WTC11 (cell line): ENCODE measurements at regions not wholly inside any gene's neighbourhood (a gene's known extent, or its start where the extent isn't known, plus 50 kb on each side); places are given as distances from the start of the nearest gene placed in this dataset.

Experiments used
- ATF1 ChIP-seq: sonication (generic); formaldehyde crosslinking; IDR thresholded peaks from 2 replicates; pipeline ENCODE4 v1.8.1; 2023; ENCODE audit warnings: mild to moderate bottlenecking, moderate library complexity, missing genetic modification reagents
- ESRRA ChIP-seq: sonication (generic); formaldehyde crosslinking; IDR thresholded peaks from 2 replicates; pipeline ENCODE4 v1.8.1; 2022; ENCODE audit warnings: mild to moderate bottlenecking, missing genetic modification reagents, borderline replicate concordance
- ETV6 ChIP-seq: sonication (generic); formaldehyde crosslinking; IDR thresholded peaks from 2 replicates; pipeline ENCODE4 v1.8.1; 2022; ENCODE audit warnings: mild to moderate bottlenecking, missing genetic modification reagents
- SMAD4 ChIP-seq: sonication (generic); formaldehyde crosslinking; IDR thresholded peaks from 2 replicates; pipeline ENCODE4 v1.8.0; 2022; ENCODE audit warnings: mild to moderate bottlenecking, missing genetic modification reagents
- SP1 ChIP-seq: sonication (generic); formaldehyde crosslinking; conservative IDR thresholded peaks from 2 replicates; pipeline ENCODE4 v1.8.1; 2022; ENCODE audit warnings: missing genetic modification reagents
- TF ChIP-seq, protein P1 (sequence below): sonication (generic); formaldehyde crosslinking; IDR thresholded peaks from 2 replicates; pipeline ENCODE4 v1.8.0; 2022; ENCODE audit warnings: missing genetic modification reagents
- TF ChIP-seq, protein P2 (sequence below): sonication (generic); formaldehyde crosslinking; conservative IDR thresholded peaks from 2 replicates; pipeline ENCODE4 v1.8.1; 2023; ENCODE audit warnings: mild to moderate bottlenecking, low read depth, missing genetic modification reagents, moderate library complexity
- TF ChIP-seq, protein P3 (sequence below): fragments of 200-600 bp; IDR thresholded peaks from 2 replicates; pipeline ENCODE4 v1.8.0; 2022; ENCODE audit warnings: antibody characterized with exemption
- TF ChIP-seq, protein P4 (sequence below): fragments of 250-450 bp; sonication (Bioruptor Pico); IDR thresholded peaks from 2 replicates; pipeline ENCODE4 v2.1.2; 2022; ENCODE audit warnings: mild to moderate bottlenecking, moderate library complexity
- TF ChIP-seq, protein P5 (sequence below): sonication (generic); formaldehyde crosslinking; IDR thresholded peaks from 2 replicates; pipeline ENCODE4 v1.8.0; 2022; ENCODE audit warnings: mild to moderate bottlenecking, missing genetic modification reagents
- TF ChIP-seq, protein P6 (sequence below): sonication (generic); formaldehyde crosslinking; IDR thresholded peaks from 2 replicates; pipeline ENCODE4 v1.8.0; 2022; ENCODE audit warnings: mild to moderate bottlenecking, missing genetic modification reagents
- TF ChIP-seq, protein P7 (sequence below): sonication (generic); formaldehyde crosslinking; IDR thresholded peaks from 2 replicates; pipeline ENCODE4 v1.8.0; 2022; ENCODE audit warnings: mild to moderate bottlenecking, missing genetic modification reagents
- TF ChIP-seq, protein P8 (sequence below): sonication (generic); formaldehyde crosslinking; conservative IDR thresholded peaks from 2 replicates; pipeline ENCODE4 v1.8.1; 2022; ENCODE audit warnings: mild to moderate bottlenecking, missing genetic modification reagents
- TF ChIP-seq, protein P9 (sequence below): sonication (generic); formaldehyde crosslinking; IDR thresholded peaks from 2 replicates; pipeline ENCODE4 v1.8.1; 2023; ENCODE audit warnings: mild to moderate bottlenecking, missing genetic modification reagents, moderate library complexity

DNA sequence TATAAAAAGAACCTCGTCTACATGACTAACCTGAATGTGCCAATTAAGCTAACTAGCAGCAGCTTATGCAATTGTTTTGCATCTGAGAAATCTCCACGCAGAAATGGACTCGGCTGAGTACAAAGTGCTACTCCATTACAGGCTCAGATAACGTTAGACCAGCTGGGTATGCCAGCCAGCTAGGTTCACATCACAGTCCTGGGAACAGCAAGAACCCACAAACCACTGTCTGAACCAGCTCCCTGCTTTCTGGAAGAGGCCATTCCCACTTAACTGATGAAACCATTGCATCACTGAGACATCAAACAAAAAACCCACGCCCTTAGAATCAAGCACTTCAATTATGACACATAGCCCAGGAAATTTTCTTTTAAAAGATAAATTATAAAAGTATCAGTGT, 202.7 kb downstream of the CYRIA start:
- TF ChIP-seq SP1 (CRISPR knock-in tag) (no peak), SMAD4 (CRISPR knock-in tag) (no peak), ESRRA (CRISPR knock-in tag) (no peak), ETV6 (CRISPR knock-in tag) (no peak), ATF1 (no peak)
- TF ChIP-seq, protein P1, sequence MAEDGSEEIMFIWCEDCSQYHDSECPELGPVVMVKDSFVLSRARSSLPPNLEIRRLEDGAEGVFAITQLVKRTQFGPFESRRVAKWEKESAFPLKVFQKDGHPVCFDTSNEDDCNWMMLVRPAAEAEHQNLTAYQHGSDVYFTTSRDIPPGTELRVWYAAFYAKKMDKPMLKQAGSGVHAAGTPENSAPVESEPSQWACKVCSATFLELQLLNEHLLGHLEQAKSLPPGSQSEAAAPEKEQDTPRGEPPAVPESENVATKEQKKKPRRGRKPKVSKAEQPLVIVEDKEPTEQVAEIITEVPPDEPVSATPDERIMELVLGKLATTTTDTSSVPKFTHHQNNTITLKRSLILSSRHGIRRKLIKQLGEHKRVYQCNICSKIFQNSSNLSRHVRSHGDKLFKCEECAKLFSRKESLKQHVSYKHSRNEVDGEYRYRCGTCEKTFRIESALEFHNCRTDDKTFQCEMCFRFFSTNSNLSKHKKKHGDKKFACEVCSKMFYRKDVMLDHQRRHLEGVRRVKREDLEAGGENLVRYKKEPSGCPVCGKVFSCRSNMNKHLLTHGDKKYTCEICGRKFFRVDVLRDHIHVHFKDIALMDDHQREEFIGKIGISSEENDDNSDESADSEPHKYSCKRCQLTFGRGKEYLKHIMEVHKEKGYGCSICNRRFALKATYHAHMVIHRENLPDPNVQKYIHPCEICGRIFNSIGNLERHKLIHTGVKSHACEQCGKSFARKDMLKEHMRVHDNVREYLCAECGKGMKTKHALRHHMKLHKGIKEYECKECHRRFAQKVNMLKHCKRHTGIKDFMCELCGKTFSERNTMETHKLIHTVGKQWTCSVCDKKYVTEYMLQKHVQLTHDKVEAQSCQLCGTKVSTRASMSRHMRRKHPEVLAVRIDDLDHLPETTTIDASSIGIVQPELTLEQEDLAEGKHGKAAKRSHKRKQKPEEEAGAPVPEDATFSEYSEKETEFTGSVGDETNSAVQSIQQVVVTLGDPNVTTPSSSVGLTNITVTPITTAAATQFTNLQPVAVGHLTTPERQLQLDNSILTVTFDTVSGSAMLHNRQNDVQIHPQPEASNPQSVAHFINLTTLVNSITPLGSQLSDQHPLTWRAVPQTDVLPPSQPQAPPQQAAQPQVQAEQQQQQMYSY (CRISPR knock-in tag): no peak
- TF ChIP-seq, protein P2, sequence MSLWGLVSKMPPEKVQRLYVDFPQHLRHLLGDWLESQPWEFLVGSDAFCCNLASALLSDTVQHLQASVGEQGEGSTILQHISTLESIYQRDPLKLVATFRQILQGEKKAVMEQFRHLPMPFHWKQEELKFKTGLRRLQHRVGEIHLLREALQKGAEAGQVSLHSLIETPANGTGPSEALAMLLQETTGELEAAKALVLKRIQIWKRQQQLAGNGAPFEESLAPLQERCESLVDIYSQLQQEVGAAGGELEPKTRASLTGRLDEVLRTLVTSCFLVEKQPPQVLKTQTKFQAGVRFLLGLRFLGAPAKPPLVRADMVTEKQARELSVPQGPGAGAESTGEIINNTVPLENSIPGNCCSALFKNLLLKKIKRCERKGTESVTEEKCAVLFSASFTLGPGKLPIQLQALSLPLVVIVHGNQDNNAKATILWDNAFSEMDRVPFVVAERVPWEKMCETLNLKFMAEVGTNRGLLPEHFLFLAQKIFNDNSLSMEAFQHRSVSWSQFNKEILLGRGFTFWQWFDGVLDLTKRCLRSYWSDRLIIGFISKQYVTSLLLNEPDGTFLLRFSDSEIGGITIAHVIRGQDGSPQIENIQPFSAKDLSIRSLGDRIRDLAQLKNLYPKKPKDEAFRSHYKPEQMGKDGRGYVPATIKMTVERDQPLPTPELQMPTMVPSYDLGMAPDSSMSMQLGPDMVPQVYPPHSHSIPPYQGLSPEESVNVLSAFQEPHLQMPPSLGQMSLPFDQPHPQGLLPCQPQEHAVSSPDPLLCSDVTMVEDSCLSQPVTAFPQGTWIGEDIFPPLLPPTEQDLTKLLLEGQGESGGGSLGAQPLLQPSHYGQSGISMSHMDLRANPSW: no peak
- TF ChIP-seq, protein P3, sequence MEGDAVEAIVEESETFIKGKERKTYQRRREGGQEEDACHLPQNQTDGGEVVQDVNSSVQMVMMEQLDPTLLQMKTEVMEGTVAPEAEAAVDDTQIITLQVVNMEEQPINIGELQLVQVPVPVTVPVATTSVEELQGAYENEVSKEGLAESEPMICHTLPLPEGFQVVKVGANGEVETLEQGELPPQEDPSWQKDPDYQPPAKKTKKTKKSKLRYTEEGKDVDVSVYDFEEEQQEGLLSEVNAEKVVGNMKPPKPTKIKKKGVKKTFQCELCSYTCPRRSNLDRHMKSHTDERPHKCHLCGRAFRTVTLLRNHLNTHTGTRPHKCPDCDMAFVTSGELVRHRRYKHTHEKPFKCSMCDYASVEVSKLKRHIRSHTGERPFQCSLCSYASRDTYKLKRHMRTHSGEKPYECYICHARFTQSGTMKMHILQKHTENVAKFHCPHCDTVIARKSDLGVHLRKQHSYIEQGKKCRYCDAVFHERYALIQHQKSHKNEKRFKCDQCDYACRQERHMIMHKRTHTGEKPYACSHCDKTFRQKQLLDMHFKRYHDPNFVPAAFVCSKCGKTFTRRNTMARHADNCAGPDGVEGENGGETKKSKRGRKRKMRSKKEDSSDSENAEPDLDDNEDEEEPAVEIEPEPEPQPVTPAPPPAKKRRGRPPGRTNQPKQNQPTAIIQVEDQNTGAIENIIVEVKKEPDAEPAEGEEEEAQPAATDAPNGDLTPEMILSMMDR: no peak
- TF ChIP-seq, protein P4, sequence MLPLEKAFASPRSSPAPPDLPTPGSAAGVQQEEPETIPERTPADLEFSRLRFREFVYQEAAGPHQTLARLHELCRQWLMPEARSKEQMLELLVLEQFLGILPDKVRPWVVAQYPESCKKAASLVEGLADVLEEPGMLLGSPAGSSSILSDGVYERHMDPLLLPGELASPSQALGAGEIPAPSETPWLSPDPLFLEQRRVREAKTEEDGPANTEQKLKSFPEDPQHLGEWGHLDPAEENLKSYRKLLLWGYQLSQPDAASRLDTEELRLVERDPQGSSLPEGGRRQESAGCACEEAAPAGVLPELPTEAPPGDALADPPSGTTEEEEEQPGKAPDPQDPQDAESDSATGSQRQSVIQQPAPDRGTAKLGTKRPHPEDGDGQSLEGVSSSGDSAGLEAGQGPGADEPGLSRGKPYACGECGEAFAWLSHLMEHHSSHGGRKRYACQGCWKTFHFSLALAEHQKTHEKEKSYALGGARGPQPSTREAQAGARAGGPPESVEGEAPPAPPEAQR: no peak
- TF ChIP-seq, protein P5, sequence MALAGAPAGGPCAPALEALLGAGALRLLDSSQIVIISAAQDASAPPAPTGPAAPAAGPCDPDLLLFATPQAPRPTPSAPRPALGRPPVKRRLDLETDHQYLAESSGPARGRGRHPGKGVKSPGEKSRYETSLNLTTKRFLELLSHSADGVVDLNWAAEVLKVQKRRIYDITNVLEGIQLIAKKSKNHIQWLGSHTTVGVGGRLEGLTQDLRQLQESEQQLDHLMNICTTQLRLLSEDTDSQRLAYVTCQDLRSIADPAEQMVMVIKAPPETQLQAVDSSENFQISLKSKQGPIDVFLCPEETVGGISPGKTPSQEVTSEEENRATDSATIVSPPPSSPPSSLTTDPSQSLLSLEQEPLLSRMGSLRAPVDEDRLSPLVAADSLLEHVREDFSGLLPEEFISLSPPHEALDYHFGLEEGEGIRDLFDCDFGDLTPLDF (CRISPR knock-in tag): no peak
- TF ChIP-seq, protein P6, sequence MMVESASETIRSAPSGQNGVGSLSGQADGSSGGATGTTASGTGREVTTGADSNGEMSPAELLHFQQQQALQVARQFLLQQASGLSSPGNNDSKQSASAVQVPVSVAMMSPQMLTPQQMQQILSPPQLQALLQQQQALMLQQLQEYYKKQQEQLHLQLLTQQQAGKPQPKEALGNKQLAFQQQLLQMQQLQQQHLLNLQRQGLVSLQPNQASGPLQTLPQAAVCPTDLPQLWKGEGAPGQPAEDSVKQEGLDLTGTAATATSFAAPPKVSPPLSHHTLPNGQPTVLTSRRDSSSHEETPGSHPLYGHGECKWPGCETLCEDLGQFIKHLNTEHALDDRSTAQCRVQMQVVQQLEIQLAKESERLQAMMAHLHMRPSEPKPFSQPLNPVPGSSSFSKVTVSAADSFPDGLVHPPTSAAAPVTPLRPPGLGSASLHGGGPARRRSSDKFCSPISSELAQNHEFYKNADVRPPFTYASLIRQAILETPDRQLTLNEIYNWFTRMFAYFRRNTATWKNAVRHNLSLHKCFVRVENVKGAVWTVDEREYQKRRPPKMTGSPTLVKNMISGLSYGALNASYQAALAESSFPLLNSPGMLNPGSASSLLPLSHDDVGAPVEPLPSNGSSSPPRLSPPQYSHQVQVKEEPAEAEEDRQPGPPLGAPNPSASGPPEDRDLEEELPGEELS: no peak
- TF ChIP-seq, protein P7, sequence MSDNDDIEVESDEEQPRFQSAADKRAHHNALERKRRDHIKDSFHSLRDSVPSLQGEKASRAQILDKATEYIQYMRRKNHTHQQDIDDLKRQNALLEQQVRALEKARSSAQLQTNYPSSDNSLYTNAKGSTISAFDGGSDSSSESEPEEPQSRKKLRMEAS: no peak
- TF ChIP-seq, protein P8, sequence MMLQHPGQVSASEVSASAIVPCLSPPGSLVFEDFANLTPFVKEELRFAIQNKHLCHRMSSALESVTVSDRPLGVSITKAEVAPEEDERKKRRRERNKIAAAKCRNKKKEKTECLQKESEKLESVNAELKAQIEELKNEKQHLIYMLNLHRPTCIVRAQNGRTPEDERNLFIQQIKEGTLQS (CRISPR knock-in tag): no peak
- TF ChIP-seq, protein P9, sequence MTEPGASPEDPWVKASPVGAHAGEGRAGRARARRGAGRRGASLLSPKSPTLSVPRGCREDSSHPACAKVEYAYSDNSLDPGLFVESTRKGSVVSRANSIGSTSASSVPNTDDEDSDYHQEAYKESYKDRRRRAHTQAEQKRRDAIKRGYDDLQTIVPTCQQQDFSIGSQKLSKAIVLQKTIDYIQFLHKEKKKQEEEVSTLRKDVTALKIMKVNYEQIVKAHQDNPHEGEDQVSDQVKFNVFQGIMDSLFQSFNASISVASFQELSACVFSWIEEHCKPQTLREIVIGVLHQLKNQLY (CRISPR knock-in tag): no peak
